HG02678 (cell line): ENCODE measurements at regions not wholly inside any gene's neighbourhood (a gene's known extent, or its start where the extent isn't known, plus 50 kb on each side); places are given as distances from the start of the nearest gene placed in this dataset.

Experiments used
- ATAC-seq: cut with Tn5 transposase; IDR thresholded peaks from one replicate; pipeline ENCODE4 v1.9.1; 2021; ENCODE audit warnings: mild to moderate bottlenecking, moderate library complexity; ENCODE audit not compliant: unreplicated experiment

- no peak for ATAC-seq
Observed at GRCh38 chr5:107268241-107268640, 402.5 kb downstream of the EFNA5 start.

GRCh38 chr5:107266100-107266499, 404.6 kb downstream of the EFNA5 start:
- ATAC-seq = no peak

GRCh38 chr5:107265193-107265592, 405.5 kb downstream of the EFNA5 start:
- ATAC-seq = no peak

- peak; percentile 86 for ATAC-seq
Observed at GRCh38 chr5:107263387-107264018, 407.2 kb downstream of the EFNA5 start.

- peak; percentile 83 for ATAC-seq
Observed at GRCh38 chr5:107257885-107258520, 412.7 kb downstream of the EFNA5 start.

- no peak for ATAC-seq
Observed at GRCh38 chr5:107254902-107255234, 415.9 kb downstream of the EFNA5 start.

GRCh38 chr5:107254214-107254901, 416.4 kb downstream of the EFNA5 start:
- ATAC-seq = no peak

- ATAC-seq = no peak
Observed at GRCh38 chr5:107253246-107253645, 417.5 kb downstream of the EFNA5 start.

- no peak for ATAC-seq
Observed at GRCh38 chr5:107251151-107251550, 419.6 kb downstream of the EFNA5 start.

- ATAC-seq = no peak
Observed at GRCh38 chr5:107248066-107248695, 422.6 kb downstream of the EFNA5 start.

GRCh38 chr5:107247427-107247826, 423.3 kb downstream of the EFNA5 start:
- ATAC-seq = no peak

- ATAC-seq = no peak
Observed at GRCh38 chr5:107243220-107243579, 427.5 kb downstream of the EFNA5 start.

GRCh38 chr5:107242411-107243219, 428.1 kb downstream of the EFNA5 start:
- ATAC-seq = no peak

- ATAC-seq = no peak
Observed at GRCh38 chr5:107241841-107242240, 428.9 kb downstream of the EFNA5 start.

- ATAC-seq = no peak
Observed at GRCh38 chr5:107235167-107235566, 435.6 kb downstream of the EFNA5 start.

GRCh38 chr5:107232788-107233187, 437.9 kb downstream of the EFNA5 start:
- ATAC-seq = no peak

- no peak for ATAC-seq
Observed at GRCh38 chr5:107232293-107232692, 438.4 kb downstream of the EFNA5 start.

- ATAC-seq = no peak
Observed at GRCh38 chr5:107231191-107231590, 439.5 kb downstream of the EFNA5 start.

- ATAC-seq = no peak
Observed at GRCh38 chr5:107230367-107230766, 440.4 kb downstream of the EFNA5 start.

- no peak for ATAC-seq
Observed at GRCh38 chr5:107228226-107228625, 442.5 kb downstream of the EFNA5 start.

GRCh38 chr5:107224272-107224671, 446.5 kb downstream of the EFNA5 start:
- ATAC-seq = no peak
